T-helper 2 cell treated with Interferon-gamma antibody and Interleukin-4, amounts not matched to agents 100 ng/mL and 5 ng/mL, for 36 hours (primary cell): ENCODE measurements at regions not wholly inside any gene's neighbourhood (a gene's known extent, or its start where the extent isn't known, plus 50 kb on each side); places are given as distances from the start of the nearest gene placed in this dataset.
"Not testable (repeated sequence)": the region's sequence is repeated elsewhere in the genome, so short reads cannot be mapped to it uniquely, and the experiment has no call there.

ENCODE experiments used
- intact Hi-C: fragments of 100-400 bp; cut with micrococcal nuclease; formaldehyde crosslinking; loops from one replicate; pipeline ENCODE4 v1.15.1; 2023

DNA sequence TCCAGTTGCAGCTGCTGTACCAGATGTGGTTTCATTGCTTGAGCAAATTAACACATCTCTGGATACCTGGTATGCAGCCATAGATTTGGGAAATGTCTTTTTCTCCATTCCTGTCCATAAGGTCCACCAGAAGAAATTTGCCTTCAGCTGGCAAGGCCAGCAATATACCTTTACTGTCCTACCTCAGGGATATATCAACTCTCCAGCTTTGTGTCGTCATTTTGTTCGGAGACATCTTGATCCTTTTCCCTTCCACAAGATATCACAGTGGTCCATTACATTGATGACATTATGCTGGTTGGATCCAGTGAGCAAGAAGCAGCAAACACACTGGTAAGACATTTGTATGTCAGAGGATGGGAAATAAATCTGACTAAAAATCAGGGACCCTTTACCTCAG lies 576.1 kb upstream of the FBXO33 start:
- intact Hi-C loops, result not testable (repeated sequence)

DNA sequence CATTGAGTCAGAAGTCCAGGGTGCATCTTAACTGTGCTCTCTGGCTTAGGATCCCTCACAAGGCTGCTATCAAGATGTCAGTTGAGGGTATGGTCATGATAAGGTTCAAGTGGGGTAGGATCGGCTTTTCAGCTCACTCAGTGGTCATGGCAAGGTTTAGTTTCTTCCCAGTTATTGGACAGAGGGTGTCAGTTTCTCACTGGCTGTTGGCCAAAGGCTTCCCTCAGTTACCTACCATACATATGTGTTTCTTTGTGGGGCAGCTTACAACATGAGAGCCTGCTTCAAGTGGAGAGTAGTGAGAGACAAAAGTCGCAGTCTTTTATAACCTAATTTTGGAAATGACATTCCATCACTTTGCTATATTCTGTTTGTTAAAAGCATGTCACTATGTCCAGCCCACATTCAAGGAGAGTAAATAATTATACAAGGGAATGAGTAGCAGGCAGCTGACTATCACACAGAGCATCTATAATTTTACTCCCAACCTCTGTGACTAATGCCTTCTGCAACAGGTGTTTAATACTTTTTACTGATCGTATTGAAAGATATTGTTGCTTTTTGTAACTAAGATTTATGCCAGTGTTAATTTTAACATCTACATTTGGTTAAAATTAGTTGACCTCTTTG lies 572.8 kb upstream of the FBXO33 start:
- intact Hi-C loops, result no loop called here

DNA sequence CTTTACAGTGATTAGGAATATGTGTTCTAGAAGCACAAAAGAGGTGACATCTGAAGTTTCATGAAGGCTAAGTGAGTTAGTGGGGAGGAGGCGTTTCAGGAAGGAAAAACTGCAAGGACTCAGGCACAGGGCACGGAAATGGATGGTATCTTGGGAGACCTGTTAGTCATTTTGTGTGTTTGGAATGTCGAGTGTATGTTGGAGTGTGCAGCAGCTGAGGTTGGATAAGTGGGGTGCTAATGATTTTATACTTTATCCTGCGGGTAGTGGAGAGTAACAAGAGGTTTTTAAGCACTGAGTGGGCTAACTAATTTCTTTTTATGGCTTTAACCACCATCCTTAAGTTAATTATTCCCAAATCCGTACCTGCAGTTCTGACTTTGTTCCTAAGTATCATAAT lies 571.5 kb upstream of the FBXO33 start:
- intact Hi-C loops, result no loop called here

DNA sequence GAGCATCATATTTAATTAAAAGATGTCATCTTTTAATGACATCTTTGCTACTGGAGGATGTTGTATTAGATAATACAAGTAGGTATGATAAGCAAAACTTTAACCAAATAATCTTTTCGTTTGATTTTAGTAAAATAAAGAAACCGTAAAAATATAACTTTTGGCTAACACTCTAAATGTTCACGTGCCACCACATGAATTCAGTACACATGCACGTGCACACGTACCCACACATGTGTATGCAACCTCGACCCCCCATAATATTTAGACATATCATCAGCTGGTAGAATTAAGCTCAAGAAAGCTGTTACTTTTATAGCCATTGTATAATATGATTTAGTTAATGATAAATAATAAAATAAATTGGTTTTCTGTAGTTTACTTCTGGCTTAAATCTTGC lies 566.6 kb upstream of the FBXO33 start:
- intact Hi-C loops, result no loop called here

DNA sequence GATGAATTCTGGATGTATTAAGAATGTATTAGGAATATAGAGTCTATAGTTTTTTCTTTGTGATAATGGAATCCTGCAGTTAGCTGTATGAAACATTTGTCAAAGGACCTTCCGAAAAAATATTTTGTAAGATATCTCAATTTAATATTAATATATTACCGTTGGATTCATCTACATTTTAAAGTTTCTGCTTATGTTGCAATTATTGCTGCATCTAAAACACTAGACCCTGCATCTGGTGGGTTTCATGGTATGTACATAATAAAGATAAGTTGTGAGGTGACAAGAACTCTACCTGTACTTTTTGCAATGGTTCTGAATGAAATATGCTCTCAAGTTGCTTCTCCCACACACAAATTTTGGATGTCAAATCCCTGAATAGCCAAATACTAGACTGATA lies 565.9 kb upstream of the FBXO33 start:
- intact Hi-C loops, result no loop called here

DNA sequence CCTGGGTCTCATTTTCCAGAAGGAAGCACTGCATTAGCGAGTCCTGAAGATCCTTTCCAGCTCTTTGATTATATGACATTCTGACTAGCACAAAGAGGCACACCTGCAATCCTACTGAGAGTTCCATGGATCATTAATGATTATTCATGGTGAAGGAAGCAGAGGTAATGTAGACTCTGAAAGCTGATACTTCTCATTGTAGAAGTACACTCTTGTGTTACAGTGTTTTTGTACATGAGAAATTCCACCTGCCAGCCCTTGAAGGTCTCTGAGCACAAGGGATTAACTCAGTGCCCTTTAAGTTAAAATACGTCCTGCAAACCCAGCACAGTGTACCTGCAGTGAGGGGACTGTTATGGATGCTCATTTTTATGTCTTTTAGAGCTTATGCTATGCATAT lies 558.8 kb upstream of the FBXO33 start:
- intact Hi-C loops, result no loop called here

DNA sequence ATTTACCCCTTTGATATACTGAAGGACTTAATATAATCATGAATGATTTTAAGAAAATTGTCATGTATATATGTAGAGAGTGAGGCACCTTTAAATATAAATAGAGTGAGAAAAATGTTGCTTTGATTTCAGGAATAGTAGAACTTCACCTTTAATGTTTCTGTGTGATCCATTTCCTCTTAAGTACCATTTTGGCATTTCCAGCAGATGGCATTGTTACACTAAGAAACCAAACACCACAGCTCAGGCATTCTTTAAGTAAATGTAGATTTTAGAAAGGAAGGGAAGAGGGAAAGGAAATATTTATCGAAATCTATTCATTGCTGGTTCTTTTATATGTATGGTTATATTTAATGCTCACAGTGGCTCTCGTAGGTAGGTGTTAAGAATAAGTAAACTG lies 556.7 kb upstream of the FBXO33 start:
- intact Hi-C loops, result no loop called here

DNA sequence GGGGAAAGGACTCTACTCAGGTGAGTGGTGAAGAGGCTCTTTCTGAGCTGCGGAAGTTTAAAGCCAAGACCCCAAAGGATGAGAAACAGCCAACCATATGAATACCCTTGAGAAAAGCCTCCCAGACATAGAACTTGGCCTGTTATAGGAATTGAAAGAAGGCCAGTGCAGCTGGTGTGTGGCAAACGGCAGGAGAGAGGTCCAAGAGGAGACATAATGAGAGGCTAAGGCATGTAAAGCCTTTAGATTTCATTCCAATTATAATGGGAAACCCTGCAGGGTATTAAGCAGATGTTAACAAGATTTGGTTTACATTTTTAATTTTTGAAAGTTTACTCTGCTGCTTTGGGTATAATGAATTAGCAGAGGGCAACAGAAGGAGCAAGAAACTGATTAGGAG lies 552.1 kb upstream of the FBXO33 start:
- intact Hi-C loops, result no loop called here

DNA sequence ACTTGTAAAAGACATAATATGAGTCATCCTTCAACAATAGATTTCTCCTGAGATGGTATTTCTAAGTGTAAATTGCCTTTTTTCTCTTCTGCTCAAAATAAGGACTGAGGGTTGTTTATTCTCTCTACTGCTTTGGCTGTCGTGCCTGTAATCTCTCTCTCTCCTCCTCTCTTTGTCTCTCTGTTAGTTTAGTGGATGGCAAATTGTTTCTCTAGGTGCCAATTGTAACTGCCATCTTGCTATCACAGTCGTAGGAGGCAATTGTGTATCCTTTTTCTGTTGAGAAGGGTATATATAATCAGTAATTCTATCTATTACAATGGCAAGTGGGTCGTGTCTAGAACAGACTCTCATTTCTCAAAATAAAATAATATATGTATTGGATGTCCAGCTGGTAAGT lies 545.0 kb upstream of the FBXO33 start:
- intact Hi-C loops, result no loop called here

DNA sequence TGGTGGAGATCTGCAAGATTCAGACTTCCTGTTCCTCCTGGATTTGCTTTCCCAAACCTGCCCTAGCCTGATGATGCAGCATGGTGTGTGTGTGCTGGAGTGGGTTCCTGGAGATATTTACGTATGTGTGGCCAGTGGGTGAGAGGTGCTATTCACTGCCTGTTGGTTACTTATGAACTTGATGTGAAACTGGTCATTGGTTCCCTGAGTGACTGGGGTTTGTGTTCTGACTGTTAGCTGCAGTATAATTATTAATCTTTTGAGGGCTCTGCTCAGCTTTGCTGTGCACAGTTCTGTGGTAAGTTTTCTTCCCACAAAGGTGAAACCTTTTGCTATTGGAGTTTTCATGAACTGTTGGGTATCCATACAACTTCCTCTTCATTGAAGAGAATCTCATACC lies 541.8 kb upstream of the FBXO33 start:
- intact Hi-C loops, result no loop called here

DNA sequence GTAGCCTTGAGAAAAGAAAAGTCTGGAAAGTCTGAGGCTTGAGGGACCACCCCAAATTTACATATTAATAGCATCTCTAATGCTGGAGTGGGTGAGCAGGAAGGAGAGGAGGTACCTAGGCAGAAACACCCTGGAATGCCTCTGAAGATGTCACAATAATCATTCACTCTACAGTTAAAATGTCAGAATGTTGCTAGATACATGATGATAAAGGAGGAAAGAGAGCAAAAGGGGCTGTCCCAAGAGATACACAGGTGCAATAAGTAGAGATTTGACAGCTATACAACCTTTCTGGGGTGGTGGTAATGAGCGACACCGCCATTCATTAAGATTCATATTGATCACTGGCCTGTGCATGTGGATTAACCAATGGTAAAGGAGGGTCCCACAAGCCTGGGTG lies 540.5 kb upstream of the FBXO33 start:
- intact Hi-C loops, result no loop called here

DNA sequence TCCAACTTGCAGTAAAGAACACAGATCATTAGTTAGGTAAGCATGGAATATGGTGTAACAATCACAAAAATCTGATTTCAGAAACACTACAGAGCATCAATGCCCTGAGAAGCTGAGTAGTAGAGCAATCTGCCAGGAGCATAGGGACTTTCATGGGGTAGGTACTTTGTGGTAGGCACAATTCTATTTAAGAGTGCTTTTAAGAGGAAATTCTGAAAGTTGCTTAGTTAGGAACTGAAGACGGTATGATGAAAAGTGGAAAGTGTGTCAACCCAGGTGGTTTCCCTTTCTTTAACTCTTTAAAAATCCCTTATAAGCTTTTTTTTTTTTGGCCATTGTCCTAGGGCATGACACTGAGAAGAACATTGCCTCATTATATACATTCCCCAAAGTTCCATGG lies 535.7 kb upstream of the FBXO33 start:
- intact Hi-C loops, result no loop called here

DNA sequence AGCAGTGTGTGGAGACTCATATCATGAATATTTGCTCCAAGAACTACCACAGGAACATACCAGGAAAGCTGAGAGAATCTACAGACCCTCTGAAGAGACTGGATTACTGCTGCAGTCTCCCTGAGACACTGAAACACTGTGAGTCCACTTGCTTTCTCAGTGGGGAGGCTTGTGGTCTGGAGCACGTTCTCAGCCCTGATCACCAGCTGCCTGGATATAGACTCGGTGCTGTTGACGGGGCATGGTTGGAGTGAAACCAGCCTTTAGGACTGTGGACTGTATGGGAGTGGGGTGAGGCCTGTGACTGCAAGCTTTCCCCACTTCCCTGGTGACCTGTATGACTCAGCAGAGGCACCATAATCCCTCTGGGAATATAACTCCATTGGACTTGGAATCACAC lies 525.8 kb upstream of the FBXO33 start:
- intact Hi-C loops, result no loop called here

DNA sequence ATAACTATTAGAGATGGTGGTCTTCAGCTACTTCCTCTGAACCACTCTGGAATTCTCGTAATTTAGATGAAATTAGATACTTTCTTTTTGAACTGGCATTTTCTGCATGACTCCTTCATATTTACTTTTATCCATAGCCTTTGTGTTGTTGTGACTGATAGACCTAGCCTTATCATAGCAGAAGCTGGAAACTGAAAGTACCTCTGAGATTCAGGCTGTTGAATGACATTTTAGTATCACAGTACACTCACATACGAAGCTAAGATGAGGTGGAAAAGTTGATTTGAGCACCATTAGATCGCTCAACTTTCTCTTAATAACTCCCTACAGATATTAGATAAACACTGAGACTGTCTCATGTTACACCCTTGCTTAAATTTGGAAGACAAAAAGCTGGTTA lies 525.1 kb upstream of the FBXO33 start:
- intact Hi-C loops, result no loop called here

DNA sequence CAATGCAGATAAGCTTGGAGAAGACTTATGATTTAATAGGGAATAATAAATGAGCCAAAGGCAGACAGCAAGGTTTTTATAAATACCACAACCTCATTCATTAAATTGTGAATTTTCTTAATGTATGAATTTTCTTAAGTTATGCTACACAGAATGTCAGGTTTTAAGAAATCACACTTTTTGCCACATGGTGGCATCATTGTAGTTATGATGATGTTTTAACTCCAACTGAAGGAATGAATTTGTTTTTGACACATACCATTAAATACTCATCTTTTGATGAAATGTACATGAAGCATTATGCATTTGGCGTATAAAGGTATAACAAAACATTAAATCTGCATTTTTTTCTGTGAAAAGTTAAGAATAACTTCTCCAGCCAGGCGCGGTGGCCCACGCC lies 524.1 kb upstream of the FBXO33 start:
- intact Hi-C loops, result no loop called here

DNA sequence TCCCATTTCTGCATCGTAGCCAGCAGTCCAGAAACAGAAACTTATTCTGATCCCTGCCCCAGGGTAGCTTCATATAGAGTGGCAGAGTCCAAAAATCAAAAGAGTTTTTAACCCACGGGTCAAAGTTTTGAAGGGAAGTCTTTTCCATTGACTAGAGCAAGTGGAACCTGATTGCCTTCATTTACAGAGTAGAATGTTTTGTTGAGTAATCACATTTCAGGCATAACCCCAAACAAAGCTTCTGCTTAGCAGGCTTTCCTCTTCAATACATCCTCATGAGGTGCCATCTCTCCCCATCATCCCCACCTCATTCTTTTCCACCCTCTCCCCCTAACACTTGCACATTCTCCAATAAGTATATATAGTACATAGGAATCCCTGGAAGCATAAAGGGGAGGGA lies 516.0 kb upstream of the FBXO33 start:
- intact Hi-C loops, result no loop called here

DNA sequence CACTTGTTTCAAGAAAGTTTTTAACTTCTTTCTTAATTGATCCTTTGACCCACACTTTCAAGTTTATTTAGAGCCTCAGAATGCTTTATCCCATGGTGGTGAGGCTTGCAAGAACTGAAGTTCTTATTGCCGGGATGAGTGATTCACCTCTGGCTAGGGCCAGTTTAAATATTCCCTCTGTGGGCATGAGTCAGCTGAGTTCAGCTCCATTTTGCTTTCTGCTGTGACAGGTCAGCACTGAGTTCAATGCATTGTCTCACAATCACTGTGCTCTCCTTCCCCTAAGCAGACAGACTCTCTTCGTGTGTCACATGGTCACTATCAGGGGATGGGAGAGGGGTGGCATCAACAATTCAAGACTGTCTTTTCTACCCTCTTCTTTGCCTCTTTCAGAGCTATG lies 514.6 kb upstream of the FBXO33 start:
- intact Hi-C loops, result no loop called here

DNA sequence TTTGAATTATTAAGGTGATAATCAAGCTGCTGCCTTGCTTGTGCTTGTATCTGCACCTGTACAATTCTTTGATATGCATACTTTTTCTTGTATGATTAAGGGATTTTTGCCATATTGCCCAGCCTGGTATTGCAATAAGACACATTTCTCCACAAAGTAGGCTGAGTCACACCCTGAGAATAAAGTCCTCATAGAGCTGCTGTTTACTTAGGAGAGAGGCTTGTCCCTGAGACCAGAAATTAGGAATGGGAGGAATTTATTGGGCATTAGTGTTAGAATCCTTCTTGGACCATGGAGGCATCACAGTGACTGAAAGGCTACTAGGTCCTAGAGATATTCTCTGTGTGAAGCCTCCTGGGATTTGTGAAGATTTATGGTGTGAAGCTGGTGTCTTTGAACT lies 506.8 kb upstream of the FBXO33 start:
- intact Hi-C loops, result no loop called here

DNA sequence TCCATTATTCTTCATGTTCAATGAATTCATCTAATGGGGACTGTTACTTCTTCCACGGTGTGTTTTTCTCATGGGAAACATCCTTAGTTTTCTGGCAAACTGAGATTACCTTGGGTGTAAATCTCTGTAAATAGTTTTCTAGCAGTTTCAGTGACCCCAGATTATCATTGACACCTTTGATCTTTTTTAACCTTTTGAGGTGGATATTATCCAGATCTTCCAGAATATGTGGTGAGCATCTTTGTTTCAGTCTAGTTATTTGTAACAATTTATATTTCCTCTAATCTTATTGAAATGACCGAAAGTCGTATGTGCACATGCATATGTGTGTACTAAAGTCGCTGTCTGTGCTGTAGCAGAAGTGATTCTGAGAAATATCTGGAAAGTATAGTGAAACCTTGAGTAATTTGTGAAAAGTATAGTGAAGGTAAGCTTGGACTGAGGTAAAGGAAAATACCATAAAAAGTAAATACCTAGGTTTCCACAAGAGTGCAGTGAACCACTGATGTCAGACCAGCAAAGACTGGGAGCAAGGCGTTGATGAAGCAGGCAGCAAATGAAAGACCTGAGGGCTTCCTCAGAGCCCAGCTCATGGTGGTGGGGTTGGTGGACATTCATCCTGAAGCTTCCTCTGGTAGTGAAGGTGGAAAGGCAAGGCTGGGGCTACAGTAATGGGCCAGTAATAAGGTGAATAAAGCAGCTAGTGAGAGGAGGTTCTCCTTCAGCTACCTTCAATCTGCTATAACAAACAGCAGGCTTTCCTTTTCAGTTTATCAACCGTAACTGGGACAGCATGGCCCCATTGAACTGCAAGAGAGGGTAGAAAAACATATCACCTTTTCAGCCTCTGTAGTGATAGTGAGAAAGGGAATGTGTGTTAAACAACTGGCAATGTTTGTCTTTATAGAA lies 480.2 kb upstream of the FBXO33 start:
- intact Hi-C loops, result no loop called here

DNA sequence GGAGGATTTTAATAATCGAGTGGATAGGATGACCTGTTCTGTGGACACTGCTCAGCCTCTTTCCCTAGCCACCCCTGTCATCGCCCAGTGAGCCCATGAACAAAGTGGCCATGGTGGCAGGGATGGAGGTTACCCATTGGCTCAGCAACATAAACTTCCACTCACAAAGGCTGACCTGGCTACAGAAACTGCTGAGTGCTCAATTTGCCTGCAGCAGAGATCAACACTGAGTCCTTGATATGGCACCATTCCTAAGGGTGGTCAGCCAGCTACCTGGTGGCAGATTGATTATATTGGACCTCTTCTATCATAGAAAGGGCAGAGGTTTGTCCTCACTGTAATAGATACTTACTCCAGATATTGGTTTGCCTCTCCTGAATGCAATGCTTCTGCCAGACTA lies 465.4 kb upstream of the FBXO33 start:
- intact Hi-C loops, result no loop called here

DNA sequence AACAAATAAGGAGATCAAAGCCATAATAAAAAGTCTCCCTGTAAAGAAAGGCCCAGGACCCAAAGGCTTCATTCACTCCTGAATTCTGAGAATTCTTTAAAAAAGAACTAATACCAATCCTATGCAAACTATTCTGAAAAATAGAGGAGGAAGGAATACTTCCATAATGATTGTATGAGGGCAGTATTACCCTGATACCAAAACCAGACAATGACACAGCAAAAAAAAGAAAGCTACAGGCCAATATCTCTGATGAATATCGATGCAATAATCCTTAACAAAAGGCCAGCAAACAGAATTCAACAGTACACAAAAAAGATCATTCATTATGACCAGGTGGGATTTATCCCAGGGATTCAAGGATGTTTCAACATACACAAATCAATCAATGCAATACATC lies 457.8 kb upstream of the FBXO33 start:
- intact Hi-C loops, result no loop called here

DNA sequence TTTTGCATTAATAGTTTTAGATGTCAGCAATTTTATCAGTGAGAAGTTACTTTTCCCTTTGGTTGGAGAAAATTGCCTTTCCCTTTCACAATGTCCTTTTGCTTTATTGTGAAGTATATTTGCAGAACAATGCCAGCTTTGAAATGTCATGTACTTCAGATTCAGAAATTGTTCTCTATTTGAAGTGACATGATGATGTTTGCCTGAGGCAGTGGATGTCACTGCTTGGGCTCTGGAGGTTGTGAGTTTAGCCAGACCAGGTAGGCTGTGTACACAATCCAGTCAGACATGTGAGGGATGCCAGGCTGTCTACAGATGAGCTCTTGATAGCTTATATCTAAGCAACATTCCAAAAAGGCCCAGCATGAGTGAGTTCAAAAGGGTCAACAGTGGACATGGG lies 451.9 kb upstream of the FBXO33 start:
- intact Hi-C loops, result no loop called here

DNA sequence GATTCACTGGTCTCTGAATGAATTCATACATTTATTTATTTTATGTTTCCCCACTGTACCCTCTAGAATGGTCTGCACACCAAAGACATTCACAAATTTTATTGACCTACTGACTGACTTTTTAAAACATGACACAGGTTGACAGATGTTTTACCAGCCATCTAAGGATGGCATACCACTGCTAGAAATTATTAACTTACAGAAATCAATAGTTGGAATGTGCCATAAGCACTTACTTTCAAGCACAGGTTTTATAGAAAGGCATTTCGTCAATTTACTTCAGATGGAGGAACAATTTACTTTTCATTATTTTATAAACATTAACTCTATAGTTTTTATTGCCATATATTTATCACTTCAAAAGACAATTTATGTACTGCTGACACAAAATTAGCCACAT lies 448.7 kb upstream of the FBXO33 start:
- intact Hi-C loops, result no loop called here
